Activated CD8-positive, alpha-beta memory T cell treated with anti-CD3 and anti-CD28 coated beads, Interleukin-2, amount 50 U/mL, for 24 hours (primary cell): ENCODE measurements at regions not wholly inside any gene's neighbourhood (a gene's known extent, or its start where the extent isn't known, plus 50 kb on each side); places are given as distances from the start of the nearest gene placed in this dataset.
"Not testable (repeated sequence)": the region's sequence is repeated elsewhere in the genome, so short reads cannot be mapped to it uniquely, and the experiment has no call there.

ENCODE experiments used
- DNase-seq: peaks from one replicate; pipeline ENCODE4 v3.0.0-alpha.2; 2020; ENCODE audit errors: extremely low read depth

DNA sequence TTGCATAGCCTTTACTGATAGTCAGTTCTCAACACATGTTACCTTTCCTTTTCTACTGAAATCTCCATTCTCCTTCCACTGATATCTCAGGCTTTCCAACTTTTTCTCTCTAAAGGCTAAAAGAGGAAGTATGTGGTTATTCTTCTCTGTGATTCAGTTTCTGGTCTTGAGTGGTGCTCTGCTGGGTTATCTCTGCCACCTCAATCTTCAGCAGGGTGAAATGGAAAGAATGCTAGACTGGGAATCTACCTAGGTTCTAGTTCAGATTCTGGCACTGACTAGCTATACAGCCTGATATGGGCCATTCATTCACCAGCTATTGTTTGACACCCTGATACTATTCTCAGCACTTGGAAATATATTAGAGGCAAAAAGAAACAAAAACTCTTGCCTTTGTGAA, 124.9 kb upstream of the GRIA1 start:
- DNase-seq: no peak

DNA sequence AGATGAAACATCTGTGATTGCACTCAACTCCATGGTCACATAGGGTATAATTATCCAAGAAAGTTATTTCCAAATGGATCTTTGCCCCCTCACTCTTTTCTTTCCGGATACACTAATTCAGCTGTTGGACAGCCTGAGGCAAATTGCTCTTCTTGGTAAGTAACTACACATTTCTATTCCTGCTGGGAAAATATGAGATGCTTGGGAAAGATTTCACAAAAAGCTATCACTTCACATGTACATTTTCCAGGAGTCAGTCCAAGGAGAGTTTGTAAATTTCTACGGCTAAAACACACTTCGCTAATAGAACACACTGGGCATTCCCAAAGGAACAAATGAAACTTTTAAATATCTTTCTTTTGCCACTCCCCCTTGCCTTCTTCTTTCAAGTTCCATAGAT, 123.0 kb upstream of the GRIA1 start:
- DNase-seq: no peak

GRCh38 chr5:153372425-153373129, 117.9 kb upstream of the GRIA1 start:
- no peak for DNase-seq

DNA sequence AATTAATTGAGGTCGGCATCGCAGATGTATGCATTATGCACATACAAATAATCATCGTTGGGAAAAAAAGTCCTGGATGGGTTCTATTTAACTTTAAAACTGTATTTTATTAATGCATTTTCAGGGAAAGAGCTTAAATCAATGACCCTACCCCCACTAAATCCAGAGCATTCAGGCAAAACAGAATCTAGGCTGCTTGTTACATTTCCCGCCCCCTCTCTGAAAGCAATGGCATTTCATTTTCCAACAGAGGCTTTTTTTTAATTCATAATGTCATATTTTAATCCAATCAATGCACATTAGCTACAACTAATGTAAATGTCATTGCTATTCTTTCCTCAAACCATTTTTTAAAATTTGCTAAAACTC, 117.4 kb upstream of the GRIA1 start:
- no peak for DNase-seq

DNA sequence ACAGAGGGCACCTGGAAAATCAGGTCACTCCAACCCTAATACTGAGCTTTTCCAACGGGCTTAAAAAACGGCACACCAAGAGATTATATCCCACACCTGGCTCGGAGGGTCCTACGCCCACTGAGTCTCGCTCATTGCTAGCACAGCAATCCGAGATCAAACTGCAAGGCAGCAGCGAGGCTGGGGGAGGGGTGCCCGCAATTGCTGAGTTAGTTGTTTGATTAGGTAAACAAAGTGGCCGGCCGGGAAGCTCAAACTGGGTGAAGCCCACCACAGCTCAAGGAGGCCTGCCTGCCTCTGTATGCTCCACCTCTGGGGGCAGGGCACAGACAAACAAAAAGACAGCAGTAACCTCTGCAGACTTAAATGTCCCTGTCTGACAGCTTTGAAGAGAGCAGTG, 108.8 kb upstream of the GRIA1 start:
- DNase-seq: not testable (repeated sequence)

DNA sequence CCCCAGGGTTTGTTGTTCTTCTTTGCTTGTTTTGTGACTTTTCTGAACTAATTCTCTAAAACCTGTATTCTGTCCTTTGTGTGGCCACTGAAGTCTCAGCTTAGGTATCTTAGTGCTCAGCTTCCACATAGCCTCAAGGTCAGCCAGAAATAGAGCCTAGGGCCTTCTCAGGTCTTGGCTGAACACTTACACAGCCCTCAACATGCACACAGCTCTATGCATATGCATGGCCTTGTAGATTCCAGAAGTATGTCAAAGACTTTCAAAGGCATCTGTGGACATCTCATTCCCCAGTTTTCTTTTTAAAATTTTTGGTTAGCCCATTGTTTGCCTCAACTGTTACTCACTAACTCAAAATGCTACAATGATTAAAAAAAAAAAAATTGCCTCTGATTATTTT, 99.9 kb upstream of the GRIA1 start:
- DNase-seq: no peak

DNA sequence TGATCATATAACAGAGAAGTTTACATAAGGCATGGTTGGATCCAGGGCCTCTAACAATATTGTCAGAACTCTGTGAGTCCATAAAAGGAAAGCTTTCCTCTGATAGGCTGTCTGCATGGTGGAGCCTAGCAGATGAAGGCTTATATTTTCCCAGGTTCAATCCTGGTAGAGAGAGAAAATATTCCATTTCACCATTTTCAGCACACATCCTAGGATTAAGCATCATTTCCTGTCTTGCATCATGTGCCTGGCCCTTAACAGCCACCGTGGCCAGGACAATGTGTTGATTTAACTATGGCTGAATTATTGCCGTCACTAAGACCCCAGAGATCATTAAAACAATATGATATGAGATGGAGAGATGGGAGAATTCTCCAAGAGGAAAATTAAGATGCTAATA, 90.9 kb upstream of the GRIA1 start:
- no peak for DNase-seq

DNA sequence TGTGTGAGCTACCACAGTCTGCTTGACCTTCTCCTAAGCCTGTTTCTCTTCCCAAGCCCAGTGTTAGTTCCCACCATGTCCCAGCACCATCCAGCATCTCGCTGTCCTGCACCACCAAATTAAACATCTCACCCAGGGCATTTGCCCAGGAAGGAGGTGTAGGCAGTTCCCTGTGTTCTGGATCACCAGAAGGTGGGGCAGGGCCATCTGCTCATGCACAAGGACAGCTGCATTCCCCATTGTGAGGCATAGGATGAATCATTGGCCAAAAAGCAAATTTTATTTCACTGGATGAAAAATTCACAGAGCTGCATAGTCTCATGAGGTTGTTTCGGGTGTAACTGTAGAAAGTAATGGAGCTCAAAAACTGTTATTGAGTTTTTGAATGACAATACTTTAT, 89.5 kb upstream of the GRIA1 start:
- DNase-seq: no peak

GRCh38 chr5:153402550-153402949, 87.9 kb upstream of the GRIA1 start:
- DNase-seq: no peak

DNA sequence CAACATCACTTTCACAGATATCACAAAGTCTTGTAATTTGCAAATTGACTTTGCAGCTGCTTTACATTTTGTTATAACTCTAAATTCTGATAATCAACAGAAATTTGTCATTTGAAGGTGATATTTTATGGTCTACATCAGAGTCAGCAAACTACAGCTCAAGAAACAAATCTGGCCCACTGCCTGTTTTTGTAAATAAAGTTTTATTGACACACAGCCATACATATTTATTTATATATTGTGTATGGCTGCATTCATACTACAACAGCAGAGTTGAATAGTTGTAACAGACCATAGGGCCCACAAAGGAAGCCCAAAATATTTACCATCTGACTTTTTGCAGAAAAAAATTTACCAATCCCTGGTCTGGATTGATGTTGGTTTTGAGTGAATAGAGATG, 87.0 kb upstream of the GRIA1 start:
- DNase-seq: no peak

GRCh38 chr5:153404747-153405146, 85.7 kb upstream of the GRIA1 start:
- no peak for DNase-seq

GRCh38 chr5:153421676-153422075, 68.8 kb upstream of the GRIA1 start:
- DNase-seq: no peak

DNA sequence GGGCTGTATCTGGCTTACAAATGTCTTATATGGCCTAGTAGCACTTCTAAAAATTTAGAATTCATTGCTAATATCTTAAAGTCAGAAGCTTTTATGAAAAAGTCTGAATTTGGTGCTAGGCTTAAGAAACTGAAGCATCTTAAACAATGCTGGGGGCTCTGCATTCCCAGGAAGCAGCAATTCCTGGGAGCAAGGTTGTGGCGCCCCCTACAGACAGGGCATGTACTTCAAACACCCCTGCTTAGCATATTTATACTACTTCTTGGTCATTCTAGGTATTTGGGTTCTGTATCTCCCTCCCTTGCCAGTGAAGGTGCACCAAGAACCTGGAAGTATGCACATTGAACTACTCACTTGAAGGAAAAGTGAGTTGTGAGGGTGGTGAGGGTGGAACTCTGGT, 64.6 kb upstream of the GRIA1 start:
- no peak for DNase-seq

- no peak for DNase-seq
These were observed 60.6 kb upstream of the GRIA1 start for GRCh38 chr5:153429761-153430380.

GRCh38 chr5:153432583-153432982, 57.9 kb upstream of the GRIA1 start:
- no peak for DNase-seq

- no peak for DNase-seq
These were observed 53.2 kb upstream of the GRIA1 start for GRCh38 chr5:153437251-153437650.

DNA sequence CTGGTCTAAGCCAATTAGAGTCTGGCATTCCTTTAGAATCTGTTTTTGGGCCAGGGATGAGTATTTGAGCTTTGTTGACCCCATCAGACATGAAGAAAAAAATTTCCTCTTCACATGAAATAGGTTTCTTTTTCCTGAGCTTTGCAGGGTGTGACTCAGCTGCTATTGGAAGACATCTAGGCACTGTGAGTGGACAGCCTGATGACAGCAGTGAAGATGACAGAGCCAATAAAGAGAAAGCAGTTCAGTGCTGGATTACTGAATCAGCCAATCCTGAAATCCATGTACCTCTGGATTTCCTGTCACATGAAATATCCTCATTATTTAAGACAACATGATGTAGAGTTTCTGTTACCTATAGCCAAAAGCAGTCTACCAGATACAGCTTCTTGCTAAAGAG, 51.3 kb upstream of the GRIA1 start:
- no peak for DNase-seq
